ENCODE measurements at regions not wholly inside any gene's neighbourhood (a gene's known extent, or its start where the extent isn't known, plus 50 kb on each side); places are given as distances from the start of the nearest gene placed in this dataset.

DNA sequence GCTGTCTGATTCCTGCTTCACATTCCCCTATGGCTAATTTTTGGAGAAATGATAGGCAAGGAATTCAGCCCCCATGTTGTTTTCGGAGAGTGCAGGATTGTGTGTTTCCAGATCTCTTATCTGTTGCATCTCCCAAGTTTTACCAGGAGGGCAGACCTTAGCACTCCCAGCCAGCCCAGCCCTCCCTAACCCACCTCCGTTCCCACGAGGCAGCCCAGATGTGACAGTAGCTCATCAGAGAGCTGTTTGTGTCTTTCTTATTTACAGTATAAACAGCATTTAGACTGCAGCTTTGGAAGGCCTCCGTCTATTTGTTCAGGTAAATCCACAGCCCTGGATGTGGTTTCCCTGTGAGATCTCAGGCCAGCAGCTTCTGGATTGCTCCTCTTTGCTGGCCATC is 91.6 kb downstream of the THNSL2 start:
- no peak overlapping the region for H3K27ac ChIP-seq (ENCODE audit: low read length)
- H3K27me3 ChIP-seq (ENCODE audit: insufficient read depth, low read depth, low read length), result no peaks in the 10 kb centered on the region
- TF ChIP-seq, protein P1, sequence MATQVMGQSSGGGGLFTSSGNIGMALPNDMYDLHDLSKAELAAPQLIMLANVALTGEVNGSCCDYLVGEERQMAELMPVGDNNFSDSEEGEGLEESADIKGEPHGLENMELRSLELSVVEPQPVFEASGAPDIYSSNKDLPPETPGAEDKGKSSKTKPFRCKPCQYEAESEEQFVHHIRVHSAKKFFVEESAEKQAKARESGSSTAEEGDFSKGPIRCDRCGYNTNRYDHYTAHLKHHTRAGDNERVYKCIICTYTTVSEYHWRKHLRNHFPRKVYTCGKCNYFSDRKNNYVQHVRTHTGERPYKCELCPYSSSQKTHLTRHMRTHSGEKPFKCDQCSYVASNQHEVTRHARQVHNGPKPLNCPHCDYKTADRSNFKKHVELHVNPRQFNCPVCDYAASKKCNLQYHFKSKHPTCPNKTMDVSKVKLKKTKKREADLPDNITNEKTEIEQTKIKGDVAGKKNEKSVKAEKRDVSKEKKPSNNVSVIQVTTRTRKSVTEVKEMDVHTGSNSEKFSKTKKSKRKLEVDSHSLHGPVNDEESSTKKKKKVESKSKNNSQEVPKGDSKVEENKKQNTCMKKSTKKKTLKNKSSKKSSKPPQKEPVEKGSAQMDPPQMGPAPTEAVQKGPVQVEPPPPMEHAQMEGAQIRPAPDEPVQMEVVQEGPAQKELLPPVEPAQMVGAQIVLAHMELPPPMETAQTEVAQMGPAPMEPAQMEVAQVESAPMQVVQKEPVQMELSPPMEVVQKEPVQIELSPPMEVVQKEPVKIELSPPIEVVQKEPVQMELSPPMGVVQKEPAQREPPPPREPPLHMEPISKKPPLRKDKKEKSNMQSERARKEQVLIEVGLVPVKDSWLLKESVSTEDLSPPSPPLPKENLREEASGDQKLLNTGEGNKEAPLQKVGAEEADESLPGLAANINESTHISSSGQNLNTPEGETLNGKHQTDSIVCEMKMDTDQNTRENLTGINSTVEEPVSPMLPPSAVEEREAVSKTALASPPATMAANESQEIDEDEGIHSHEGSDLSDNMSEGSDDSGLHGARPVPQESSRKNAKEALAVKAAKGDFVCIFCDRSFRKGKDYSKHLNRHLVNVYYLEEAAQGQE (IDR thresholded peaks at IDR 0.05; ENCODE audit: borderline replicate concordance), result no peak
- TF ChIP-seq SMC3 (conservative IDR thresholded peaks at IDR 0.05; ENCODE audit: poor library complexity) (no peak), POLR2AphosphoS5 (IDR thresholded peaks at IDR 0.05) (no peak), MXI1 (conservative IDR thresholded peaks at IDR 0.05; ENCODE audit: poor library complexity, severe bottlenecking) (no peak)

DNA sequence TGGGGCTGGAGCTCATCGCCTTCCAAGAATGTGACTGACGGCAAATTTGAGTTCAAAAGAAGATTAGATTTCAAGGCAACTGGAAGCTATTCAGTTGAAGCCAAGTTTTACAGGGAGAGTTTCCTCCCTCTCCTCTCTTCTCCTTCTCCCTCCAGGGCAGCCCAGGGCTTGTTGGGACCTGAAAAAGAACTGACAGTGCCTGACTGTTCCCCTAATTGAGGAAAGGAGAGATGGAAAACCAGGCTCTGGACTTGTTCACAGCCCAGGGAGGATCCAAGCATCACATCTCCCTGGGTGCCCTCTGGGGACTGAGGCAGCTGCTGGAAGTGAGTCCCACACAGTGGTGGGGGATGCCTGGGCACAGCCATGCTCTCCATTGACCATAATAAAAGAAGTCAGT is 88.1 kb downstream of the THNSL2 start:
- Histone ChIP-seq H3K9me2 (ENCODE audit: insufficient read depth, low read length) (no peaks in the 10 kb centered on the region), H3K9me3 (ENCODE audit: low read length) (no peaks in the 10 kb centered on the region), H2AFZ (ENCODE audit: low read depth, low read length) (no peak overlapping the region), H3K4me3 (ENCODE audit: low read length) (no peak overlapping the region), H3K9ac (ENCODE audit: low read length) (no peak overlapping the region), H3K4me2 (ENCODE audit: low read length) (no peak overlapping the region), H3K79me2 (replicated peaks; ENCODE audit: insufficient read depth, low read length) (no peaks in the 10 kb centered on the region), H3K36me3 (ENCODE audit: insufficient read depth, low read length) (no peaks in the 10 kb centered on the region), H3K27me3 (ENCODE audit: insufficient read depth, low read depth, low read length) (no peaks in the 10 kb centered on the region), H4K20me1 (ENCODE audit: insufficient read depth) (no peaks in the 10 kb centered on the region), H3F3A (ENCODE audit: insufficient read depth, low read length, poor library complexity, severe bottlenecking) (no peaks in the 10 kb centered on the region), H3K27ac (ENCODE audit: low read length) (no peak overlapping the region)
- no peak for TF ChIP-seq POLR2AphosphoS5 (IDR thresholded peaks at IDR 0.05)
- no peak for TF ChIP-seq TAF1 (IDR thresholded peaks at IDR 0.05; ENCODE audit: low read depth)
- TF ChIP-seq, protein P1 (IDR thresholded peaks at IDR 0.05; ENCODE audit: borderline replicate concordance), result no peak
- TF ChIP-seq, protein P2, sequence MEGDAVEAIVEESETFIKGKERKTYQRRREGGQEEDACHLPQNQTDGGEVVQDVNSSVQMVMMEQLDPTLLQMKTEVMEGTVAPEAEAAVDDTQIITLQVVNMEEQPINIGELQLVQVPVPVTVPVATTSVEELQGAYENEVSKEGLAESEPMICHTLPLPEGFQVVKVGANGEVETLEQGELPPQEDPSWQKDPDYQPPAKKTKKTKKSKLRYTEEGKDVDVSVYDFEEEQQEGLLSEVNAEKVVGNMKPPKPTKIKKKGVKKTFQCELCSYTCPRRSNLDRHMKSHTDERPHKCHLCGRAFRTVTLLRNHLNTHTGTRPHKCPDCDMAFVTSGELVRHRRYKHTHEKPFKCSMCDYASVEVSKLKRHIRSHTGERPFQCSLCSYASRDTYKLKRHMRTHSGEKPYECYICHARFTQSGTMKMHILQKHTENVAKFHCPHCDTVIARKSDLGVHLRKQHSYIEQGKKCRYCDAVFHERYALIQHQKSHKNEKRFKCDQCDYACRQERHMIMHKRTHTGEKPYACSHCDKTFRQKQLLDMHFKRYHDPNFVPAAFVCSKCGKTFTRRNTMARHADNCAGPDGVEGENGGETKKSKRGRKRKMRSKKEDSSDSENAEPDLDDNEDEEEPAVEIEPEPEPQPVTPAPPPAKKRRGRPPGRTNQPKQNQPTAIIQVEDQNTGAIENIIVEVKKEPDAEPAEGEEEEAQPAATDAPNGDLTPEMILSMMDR (IDR thresholded peaks at IDR 0.05; ENCODE audit: poor library complexity, severe bottlenecking), result no peak
- no peak for TF ChIP-seq RAD21 (conservative IDR thresholded peaks at IDR 0.05)
- no peak for TF ChIP-seq EZH2 (IDR thresholded peaks at IDR 0.05; ENCODE audit: borderline replicate concordance, insufficient read depth, low read length, poor library complexity, severe bottlenecking)
- no peak for TF ChIP-seq EP300 (conservative IDR thresholded peaks at IDR 0.05; ENCODE audit: poor library complexity, severe bottlenecking)

More for the DNA sequence above, 91.6 kb downstream of the THNSL2 start:
- no peaks in the 10 kb centered on the region for H3K36me3 ChIP-seq (ENCODE audit: insufficient read depth, low read length)
- H3K9me3 ChIP-seq (ENCODE audit: low read length), result no peaks in the 10 kb centered on the region
- H3K9me2 ChIP-seq (ENCODE audit: insufficient read depth, low read length), result no peaks in the 10 kb centered on the region
- H3F3A ChIP-seq (ENCODE audit: insufficient read depth, low read length, poor library complexity, severe bottlenecking), result no peaks in the 10 kb centered on the region
- no peak overlapping the region for H2AFZ ChIP-seq (ENCODE audit: low read depth, low read length)
- no peaks in the 10 kb centered on the region for H4K20me1 ChIP-seq (ENCODE audit: insufficient read depth)
- no peak overlapping the region for H3K9ac ChIP-seq (ENCODE audit: low read length)
- H3K79me2 ChIP-seq (replicated peaks; ENCODE audit: insufficient read depth, low read length), result no peaks in the 10 kb centered on the region
- no peak overlapping the region for H3K4me3 ChIP-seq (ENCODE audit: low read length)
- H3K4me2 ChIP-seq (ENCODE audit: low read length), result no peak overlapping the region
